ENCODE measurements at regions not wholly inside any gene's neighbourhood (a gene's known extent, or its start where the extent isn't known, plus 50 kb on each side); places are given as distances from the start of the nearest gene placed in this dataset.

DNA sequence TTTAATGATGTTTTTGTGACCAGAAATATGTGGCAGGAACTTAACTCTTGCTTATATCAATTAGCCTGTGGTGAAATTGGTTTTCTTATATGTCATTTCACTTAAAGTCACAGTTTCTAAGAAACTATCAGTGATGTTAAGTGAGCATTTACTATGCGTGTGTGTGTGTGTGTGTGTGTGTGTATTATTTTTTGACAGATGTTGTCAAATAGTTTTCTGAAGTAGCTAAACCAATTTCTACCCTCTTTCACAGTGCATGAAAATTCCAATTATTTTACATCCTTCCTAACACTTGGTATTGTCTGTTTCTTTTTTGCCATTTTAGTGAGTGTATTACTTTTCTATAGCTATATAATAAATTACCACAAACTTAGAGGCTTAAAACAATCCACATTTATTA is 122.1 kb upstream of the CAND1 start:
- TF ChIP-seq, protein P1, sequence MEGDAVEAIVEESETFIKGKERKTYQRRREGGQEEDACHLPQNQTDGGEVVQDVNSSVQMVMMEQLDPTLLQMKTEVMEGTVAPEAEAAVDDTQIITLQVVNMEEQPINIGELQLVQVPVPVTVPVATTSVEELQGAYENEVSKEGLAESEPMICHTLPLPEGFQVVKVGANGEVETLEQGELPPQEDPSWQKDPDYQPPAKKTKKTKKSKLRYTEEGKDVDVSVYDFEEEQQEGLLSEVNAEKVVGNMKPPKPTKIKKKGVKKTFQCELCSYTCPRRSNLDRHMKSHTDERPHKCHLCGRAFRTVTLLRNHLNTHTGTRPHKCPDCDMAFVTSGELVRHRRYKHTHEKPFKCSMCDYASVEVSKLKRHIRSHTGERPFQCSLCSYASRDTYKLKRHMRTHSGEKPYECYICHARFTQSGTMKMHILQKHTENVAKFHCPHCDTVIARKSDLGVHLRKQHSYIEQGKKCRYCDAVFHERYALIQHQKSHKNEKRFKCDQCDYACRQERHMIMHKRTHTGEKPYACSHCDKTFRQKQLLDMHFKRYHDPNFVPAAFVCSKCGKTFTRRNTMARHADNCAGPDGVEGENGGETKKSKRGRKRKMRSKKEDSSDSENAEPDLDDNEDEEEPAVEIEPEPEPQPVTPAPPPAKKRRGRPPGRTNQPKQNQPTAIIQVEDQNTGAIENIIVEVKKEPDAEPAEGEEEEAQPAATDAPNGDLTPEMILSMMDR (conservative IDR thresholded peaks at IDR 0.05) = no peak
- TF ChIP-seq ZFX (IDR thresholded peaks at IDR 0.05) = no peak
